ENCODE measurements at regions not wholly inside any gene's neighbourhood (a gene's known extent, or its start where the extent isn't known, plus 50 kb on each side); places are given as distances from the start of the nearest gene placed in this dataset.
"Not testable (repeated sequence)": the region's sequence is repeated elsewhere in the genome, so short reads cannot be mapped to it uniquely, and the experiment has no call there.

DNA sequence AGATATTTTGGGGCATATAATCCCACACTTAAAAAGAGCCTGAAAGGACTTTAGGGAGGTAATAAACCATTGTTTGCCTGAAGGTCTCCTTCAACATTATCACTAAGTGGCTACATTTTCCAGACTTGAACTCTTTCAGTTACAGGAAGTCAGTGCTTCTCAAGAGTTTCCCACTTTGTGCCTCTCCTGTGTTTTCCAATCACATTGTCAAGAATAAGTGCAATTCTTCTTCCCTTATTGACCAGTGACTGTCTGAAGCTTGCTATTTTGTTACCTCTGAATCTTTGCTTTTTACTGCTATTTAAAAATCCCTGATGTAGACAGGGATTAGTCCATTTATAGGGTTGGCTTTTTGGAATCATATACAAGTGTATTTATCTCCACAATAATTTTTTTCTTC is 346.7 kb upstream of the ANKRD30A start:
- Histone ChIP-seq H2AFZ (ENCODE audit: low read length) (no peak overlapping the region), H3K4me1 (ENCODE audit: control insufficient read depth in 2 of 2, insufficient read depth in 1 of 2, low read depth in 1 of 2, low read length in 2 of 2) (peaks cover 0 to 1% of the 10 kb centered on the region in 2 donors), H2BK15ac (ENCODE audit: low read length) (no peak overlapping the region), H3K14ac (ENCODE audit: low read length) (no peak overlapping the region), H2BK120ac (ENCODE audit: low read depth, low read length) (no peak overlapping the region), H3K27ac (replicated peaks; ENCODE audit: low read length) (no peak overlapping the region), H3K23ac (ENCODE audit: low read depth, low read length, poor library complexity) (no peak overlapping the region), H3K79me1 (ENCODE audit: low read depth, low read length) (no peaks in the 10 kb centered on the region), H3K9ac (ENCODE audit: low read depth, low read length, poor library complexity) (no peak overlapping the region), H3K4me2 (ENCODE audit: insufficient read depth, low read length, poor library complexity, severe bottlenecking) (no peak overlapping the region), H3K4me3 (ENCODE audit: low read length in 2 of 2) (no peak overlapping the region), H3K4ac (ENCODE audit: low read length) (no peak overlapping the region), H4K8ac (ENCODE audit: low read depth, low read length) (no peak overlapping the region), H3K27me3 (ENCODE audit: control insufficient read depth in 3 of 3, insufficient read depth in 3 of 3, low read depth in 1 of 3, low read length in 3 of 3) (no peaks in the 10 kb centered on the region), H2AK5ac (ENCODE audit: low read depth, low read length) (no peak overlapping the region), H4K91ac (ENCODE audit: low read depth, low read length, poor library complexity) (no peak overlapping the region), H2BK5ac (ENCODE audit: low read length) (no peak overlapping the region), H2BK12ac (ENCODE audit: low read length) (no peak overlapping the region), H3K9me3 (replicated peaks in 1 of 2; ENCODE audit: control insufficient read depth in 2 of 2, insufficient read depth in 1 of 2, low read depth in 1 of 2, low read length in 2 of 2) (no peaks in the 10 kb centered on the region), H3K18ac (ENCODE audit: low read length) (no peak overlapping the region), H3K36me3 (replicated peaks in 1 of 2; ENCODE audit: control insufficient read depth in 2 of 2, insufficient read depth in 2 of 2, low read length in 2 of 2) (no peaks in the 10 kb centered on the region)
- no peak for DNase-seq (ENCODE audit: low spot score)

DNA sequence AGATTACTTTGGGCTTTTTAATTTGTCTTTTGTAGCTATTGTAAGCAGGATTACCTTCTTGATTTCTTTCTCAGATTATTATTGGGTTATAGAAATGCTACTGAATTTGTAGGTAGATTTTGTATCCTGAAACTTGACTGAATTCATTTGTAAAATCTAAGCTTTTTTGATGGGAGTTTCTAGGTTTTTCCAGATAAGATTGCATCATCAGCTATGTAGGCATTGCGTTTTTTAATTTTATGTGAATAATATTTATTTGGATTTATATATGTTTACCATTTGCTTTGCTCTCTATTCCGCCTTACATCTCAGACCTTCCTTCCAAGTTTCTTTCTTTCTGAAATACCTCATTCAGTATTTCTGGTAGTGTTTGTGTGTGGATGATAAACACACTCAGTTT is 351.7 kb upstream of the ANKRD30A start:
- DNase-seq (ENCODE audit: low spot score) = no peak
- H2BK12ac ChIP-seq (ENCODE audit: low read length) = no peak overlapping the region
- H3K18ac ChIP-seq (ENCODE audit: low read length) = no peak overlapping the region
- H3K9ac ChIP-seq (ENCODE audit: low read depth, low read length, poor library complexity) = no peak overlapping the region
- H2BK15ac ChIP-seq (ENCODE audit: low read length) = no peak overlapping the region
- H2AFZ ChIP-seq (ENCODE audit: low read length) = no peak overlapping the region
- H4K8ac ChIP-seq (ENCODE audit: low read depth, low read length) = no peak overlapping the region
- H3K4me2 ChIP-seq (ENCODE audit: insufficient read depth, low read length, poor library complexity, severe bottlenecking) = no peak overlapping the region
- no peak overlapping the region for H3K4me3 ChIP-seq (ENCODE audit: low read length in 2 of 2)
- no peak overlapping the region for H3K4ac ChIP-seq (ENCODE audit: low read length)
- no peak overlapping the region for H3K23ac ChIP-seq (ENCODE audit: low read depth, low read length, poor library complexity)
- no peaks in the 10 kb centered on the region for H3K36me3 ChIP-seq (replicated peaks in 1 of 2; ENCODE audit: control insufficient read depth in 2 of 2, insufficient read depth in 2 of 2, low read length in 2 of 2)
- no peak overlapping the region for H4K91ac ChIP-seq (ENCODE audit: low read depth, low read length, poor library complexity)
- H2BK120ac ChIP-seq (ENCODE audit: low read depth, low read length) = no peak overlapping the region
- no peaks in the 10 kb centered on the region for H3K27me3 ChIP-seq (ENCODE audit: control insufficient read depth in 3 of 3, insufficient read depth in 3 of 3, low read depth in 1 of 3, low read length in 3 of 3)
- no peaks in the 10 kb centered on the region for H3K9me3 ChIP-seq (replicated peaks in 1 of 2; ENCODE audit: control insufficient read depth in 2 of 2, insufficient read depth in 1 of 2, low read depth in 1 of 2, low read length in 2 of 2)
- H3K4me1 ChIP-seq (ENCODE audit: control insufficient read depth in 2 of 2, insufficient read depth in 1 of 2, low read depth in 1 of 2, low read length in 2 of 2) = peaks cover 0 to under 1% of the 10 kb centered on the region in 2 donors
- H2BK5ac ChIP-seq (ENCODE audit: low read length) = no peak overlapping the region
- H3K79me1 ChIP-seq (ENCODE audit: low read depth, low read length) = no peaks in the 10 kb centered on the region
- WGBS, 2 donors (ENCODE audit: extremely low coverage in 2 of 2, insufficient read length in 2 of 2, insufficient replicate concordance in 1 of 2) = no CpG with 5 or more reads among the region's 2 CpGs
- H3K27ac ChIP-seq (replicated peaks; ENCODE audit: low read length) = no peak overlapping the region
- no peak overlapping the region for H3K14ac ChIP-seq (ENCODE audit: low read length)
- H2AK5ac ChIP-seq (ENCODE audit: low read depth, low read length) = no peak overlapping the region

DNA sequence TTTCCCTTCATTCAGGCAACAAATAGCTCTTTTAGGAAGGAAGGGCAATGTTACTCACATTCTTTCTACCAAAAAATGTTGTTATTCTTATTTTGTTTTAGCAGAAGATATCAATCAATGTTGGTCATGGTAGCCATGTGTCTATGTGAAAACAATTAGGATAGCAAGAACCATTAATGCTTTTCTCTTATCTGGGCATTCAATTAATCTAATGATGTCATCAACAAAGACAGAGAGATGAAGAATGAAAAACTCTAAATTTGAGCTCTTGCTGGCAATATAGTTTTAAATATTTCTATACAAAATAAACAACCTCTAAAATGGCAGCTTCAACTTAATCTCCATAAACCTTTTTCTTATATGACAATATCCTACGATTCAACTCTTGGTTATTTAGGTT is 353.7 kb upstream of the ANKRD30A start:
- Histone ChIP-seq H3K4me2 (ENCODE audit: insufficient read depth, low read length, poor library complexity, severe bottlenecking) (no peak overlapping the region), H2AFZ (ENCODE audit: low read length) (no peak overlapping the region), H2BK5ac (ENCODE audit: low read length) (no peak overlapping the region), H2BK15ac (ENCODE audit: low read length) (no peak overlapping the region), H3K9me3 (replicated peaks in 1 of 2; ENCODE audit: control insufficient read depth in 2 of 2, insufficient read depth in 1 of 2, low read depth in 1 of 2, low read length in 2 of 2) (no peaks in the 10 kb centered on the region), H3K4ac (ENCODE audit: low read length) (no peak overlapping the region), H3K23ac (ENCODE audit: low read depth, low read length, poor library complexity) (no peak overlapping the region), H3K9ac (ENCODE audit: low read depth, low read length, poor library complexity) (no peak overlapping the region), H4K91ac (ENCODE audit: low read depth, low read length, poor library complexity) (no peak overlapping the region), H3K14ac (ENCODE audit: low read length) (no peak overlapping the region), H2BK12ac (ENCODE audit: low read length) (no peak overlapping the region), H2BK120ac (ENCODE audit: low read depth, low read length) (no peak overlapping the region), H3K36me3 (replicated peaks in 1 of 2; ENCODE audit: control insufficient read depth in 2 of 2, insufficient read depth in 2 of 2, low read length in 2 of 2) (no peaks in the 10 kb centered on the region), H3K27ac (replicated peaks; ENCODE audit: low read length) (no peak overlapping the region), H3K79me1 (ENCODE audit: low read depth, low read length) (no peaks in the 10 kb centered on the region), H3K18ac (ENCODE audit: low read length) (no peak overlapping the region), H4K8ac (ENCODE audit: low read depth, low read length) (no peak overlapping the region), H3K27me3 (ENCODE audit: control insufficient read depth in 3 of 3, insufficient read depth in 3 of 3, low read depth in 1 of 3, low read length in 3 of 3) (no peaks in the 10 kb centered on the region), H3K4me3 (ENCODE audit: low read length in 2 of 2) (no peak overlapping the region), H2AK5ac (ENCODE audit: low read depth, low read length) (no peak overlapping the region), H3K4me1 (ENCODE audit: control insufficient read depth in 2 of 2, insufficient read depth in 1 of 2, low read depth in 1 of 2, low read length in 2 of 2) (peaks cover 0 to 4% of the 10 kb centered on the region in 2 donors)
- no CpG with 5 or more reads among the region's 1 CpG for WGBS, 2 donors (ENCODE audit: extremely low coverage in 2 of 2, insufficient read length in 2 of 2, insufficient replicate concordance in 1 of 2)
- DNase-seq (ENCODE audit: low spot score) = no peak

DNA sequence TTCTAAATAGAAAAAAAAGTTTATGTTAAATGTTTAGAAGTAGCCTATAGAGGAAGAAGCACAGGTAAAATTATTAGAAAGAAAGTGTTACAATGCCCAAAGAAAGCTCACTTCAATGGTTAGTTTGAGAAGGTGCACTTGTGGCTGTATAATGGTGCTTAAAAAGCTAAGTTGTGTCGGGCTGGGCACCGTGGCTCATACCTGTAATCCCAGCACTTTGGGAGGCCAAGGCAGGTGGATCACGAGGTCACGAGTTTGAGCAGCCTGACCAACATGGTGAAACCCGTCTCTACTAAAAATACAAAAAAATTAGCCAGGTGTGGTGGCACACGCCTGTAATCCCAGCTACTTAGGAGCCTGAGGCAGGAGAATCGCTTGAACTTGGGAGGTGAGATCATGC is 355.7 kb upstream of the ANKRD30A start:
- not testable (repeated sequence) for H3K27me3 ChIP-seq (ENCODE audit: control insufficient read depth in 3 of 3, insufficient read depth in 3 of 3, low read depth in 1 of 3, low read length in 3 of 3); H3K4ac ChIP-seq (ENCODE audit: low read length); H3K23ac ChIP-seq (ENCODE audit: low read depth, low read length, poor library complexity); H3K18ac ChIP-seq (ENCODE audit: low read length); H3K4me2 ChIP-seq (ENCODE audit: insufficient read depth, low read length, poor library complexity, severe bottlenecking); H2BK5ac ChIP-seq (ENCODE audit: low read length); H3K4me1 ChIP-seq (ENCODE audit: control insufficient read depth in 2 of 2, insufficient read depth in 1 of 2, low read depth in 1 of 2, low read length in 2 of 2); H2AFZ ChIP-seq (ENCODE audit: low read length); H3K14ac ChIP-seq (ENCODE audit: low read length); H3K27ac ChIP-seq (replicated peaks; ENCODE audit: low read length); H3K9ac ChIP-seq (ENCODE audit: low read depth, low read length, poor library complexity); H2BK15ac ChIP-seq (ENCODE audit: low read length); DNase-seq (ENCODE audit: low spot score); H3K36me3 ChIP-seq (replicated peaks in 1 of 2; ENCODE audit: control insufficient read depth in 2 of 2, insufficient read depth in 2 of 2, low read length in 2 of 2); H4K8ac ChIP-seq (ENCODE audit: low read depth, low read length); H3K79me1 ChIP-seq (ENCODE audit: low read depth, low read length); H2BK12ac ChIP-seq (ENCODE audit: low read length); H4K91ac ChIP-seq (ENCODE audit: low read depth, low read length, poor library complexity); H2BK120ac ChIP-seq (ENCODE audit: low read depth, low read length); H3K9me3 ChIP-seq (replicated peaks in 1 of 2; ENCODE audit: control insufficient read depth in 2 of 2, insufficient read depth in 1 of 2, low read depth in 1 of 2, low read length in 2 of 2); H2AK5ac ChIP-seq (ENCODE audit: low read depth, low read length); H3K4me3 ChIP-seq (ENCODE audit: low read length in 2 of 2)
- WGBS, 2 donors (ENCODE audit: extremely low coverage in 2 of 2, insufficient read length in 2 of 2, insufficient replicate concordance in 1 of 2) = no CpG with 5 or more reads among the region's 7 CpGs

Measured in neuronal stem cell (in vitro differentiated cells).